H9 (cell line): ENCODE measurements at regions not wholly inside any gene's neighbourhood (a gene's known extent, or its start where the extent isn't known, plus 50 kb on each side); places are given as distances from the start of the nearest gene placed in this dataset.

Experiments
- DNase-seq: peaks from one replicate; pipeline ENCODE4 v3.0.0-alpha.2; 2017
- H2AFZ ChIP-seq: one replicate; pipeline ENCODE4 v1.6.1; 2013; ENCODE audit warnings: mild to moderate bottlenecking, low read length, control low read depth, moderate library complexity
- H2AK5ac ChIP-seq: 2 replicates; pipeline ENCODE4 v1.6.1; 2013; ENCODE audit warnings: low read length, control low read depth, mixed read lengths; ENCODE audit not compliant: insufficient read length
- H2BK120ac ChIP-seq: one replicate; pipeline ENCODE4 v1.6.1; 2013; ENCODE audit warnings: low read depth, mild to moderate bottlenecking, low read length, control low read depth, inconsistent platforms; ENCODE audit not compliant: poor library complexity, severe bottlenecking
- H2BK12ac ChIP-seq: 2 replicates; pipeline ENCODE4 v1.6.1; 2013; ENCODE audit warnings: low read length, control low read depth, mixed read lengths, low read depth; ENCODE audit not compliant: insufficient read length
- H2BK15ac ChIP-seq: 2 replicates; pipeline ENCODE4 v1.6.1; 2013; ENCODE audit warnings: low read depth, low read length, control low read depth
- H2BK20ac ChIP-seq: one replicate; pipeline ENCODE4 v1.6.1; 2013; ENCODE audit warnings: low read depth, mild to moderate bottlenecking, low read length, control low read depth, inconsistent platforms; ENCODE audit not compliant: poor library complexity, severe bottlenecking
- H2BK5ac ChIP-seq: 2 replicates; pipeline ENCODE4 v1.6.1; 2013; ENCODE audit warnings: low read length, control low read depth, mixed read lengths; ENCODE audit not compliant: insufficient read length
- H3K14ac ChIP-seq: 2 replicates; pipeline ENCODE4 v1.6.1; 2013; ENCODE audit warnings: low read length, control low read depth; ENCODE audit not compliant: insufficient read depth
- H3K18ac ChIP-seq: 2 replicates; pipeline ENCODE4 v1.6.1; 2013; ENCODE audit warnings: low read depth, mild to moderate bottlenecking, mixed read lengths, low read length, control low read depth; ENCODE audit not compliant: insufficient read length
- H3K23ac ChIP-seq: 2 replicates; pipeline ENCODE4 v1.6.1; 2013; ENCODE audit warnings: low read length, control low read depth, mixed read lengths, low read depth; ENCODE audit not compliant: insufficient read length
- H3K23me2 ChIP-seq: 2 replicates; pipeline ENCODE4 v1.6.1; 2013; ENCODE audit warnings: low read depth, mild to moderate bottlenecking, mixed read lengths, low read length, control low read depth; ENCODE audit not compliant: insufficient read length, poor library complexity, severe bottlenecking
- H3K27ac ChIP-seq: 2 replicates; pipeline ENCODE4 v1.5.1; 2013; ENCODE audit warnings: low read length, control low read depth, mixed read lengths, low read depth; ENCODE audit not compliant: insufficient read length
- H3K27me3 ChIP-seq: 2 replicates; pipeline ENCODE4 v1.6.1; 2013; ENCODE audit warnings: low read length, control low read depth, inconsistent platforms; ENCODE audit not compliant: insufficient read depth
- H3K4ac ChIP-seq: 2 replicates; pipeline ENCODE4 v1.6.1; 2013; ENCODE audit warnings: low read depth, mild to moderate bottlenecking, control low read depth, inconsistent platforms, low read length, moderate library complexity
- H3K4me1 ChIP-seq: 2 replicates; pipeline ENCODE4 v1.6.1; 2013; ENCODE audit warnings: low read length, control low read depth, inconsistent platforms; ENCODE audit not compliant: insufficient read depth
- H3K4me2 ChIP-seq: 2 replicates; pipeline ENCODE4 v1.6.1; 2013; ENCODE audit warnings: low read length, control low read depth, mixed read lengths; ENCODE audit not compliant: insufficient read length, insufficient read depth
- H3K56ac ChIP-seq: 2 replicates; pipeline ENCODE4 v1.6.1; 2013; ENCODE audit warnings: low read depth, mild to moderate bottlenecking, mixed read lengths, low read length, control low read depth; ENCODE audit not compliant: insufficient read length
- H3K79me1 ChIP-seq: 2 replicates; pipeline ENCODE4 v1.6.1; 2013; ENCODE audit warnings: low read depth, mild to moderate bottlenecking, moderate library complexity, low read length, control low read depth, inconsistent platforms; ENCODE audit not compliant: insufficient read depth, poor library complexity, severe bottlenecking
- H3K79me2 ChIP-seq: 2 replicates; pipeline ENCODE4 v1.6.1; 2013; ENCODE audit warnings: low read length, control low read depth, inconsistent platforms; ENCODE audit not compliant: insufficient read depth
- H3K9ac ChIP-seq: 2 replicates; pipeline ENCODE4 v1.6.1; 2013; ENCODE audit warnings: low read length, control low read depth, mixed read lengths; ENCODE audit not compliant: insufficient read length; ENCODE audit errors: extremely low read depth
- H3K9me3 ChIP-seq: one replicate; pipeline ENCODE4 v1.6.1; 2013; ENCODE audit warnings: low read depth, low read length, inconsistent platforms; ENCODE audit not compliant: control insufficient read depth
- H3T11ph ChIP-seq: one replicate; pipeline ENCODE4 v1.6.1; 2013; ENCODE audit warnings: mild to moderate bottlenecking, low read length, control low read depth, inconsistent platforms
- H4K20me1 ChIP-seq: one replicate; pipeline ENCODE4 v1.6.1; 2013; ENCODE audit not compliant: control insufficient read depth, insufficient read length, insufficient read depth
- H4K5ac ChIP-seq: 2 replicates; pipeline ENCODE4 v1.6.1; 2013; ENCODE audit warnings: low read depth, mild to moderate bottlenecking, mixed read lengths, low read length, control low read depth; ENCODE audit not compliant: insufficient read length
- H4K8ac ChIP-seq: replicated peaks from 2 replicates; pipeline ENCODE4 v1.6.1; 2013; ENCODE audit warnings: low read length, control low read depth, mixed read lengths, low read depth; ENCODE audit not compliant: insufficient read length
- H4K91ac ChIP-seq: 2 replicates; pipeline ENCODE4 v1.6.1; 2013; ENCODE audit warnings: low read depth, mild to moderate bottlenecking, moderate library complexity, mixed read lengths, low read length, control low read depth; ENCODE audit not compliant: insufficient read length
- H3K27ac Mint-ChIP-seq, 3 experiments: 2 replicates in 2 of 3; 3 replicates in 1 of 3; pipeline ENCODE4 v1.8.0; 2020 to 2021; ENCODE audit warnings: mixed read lengths in 3 of 3, mild to moderate bottlenecking in 1 of 3, moderate library complexity in 1 of 3
- H3K27me3 Mint-ChIP-seq: 2 replicates; pipeline ENCODE4 v1.8.0; 2021; ENCODE audit warnings: low read depth, mild to moderate bottlenecking, moderate library complexity, mixed read lengths
- H3K36me3 Mint-ChIP-seq, 3 experiments: 2 replicates in 2 of 3; 3 replicates in 1 of 3; pipeline ENCODE4 v1.8.0; 2020 to 2021; ENCODE audit warnings: low read depth in 3 of 3, mixed read lengths in 3 of 3; ENCODE audit not compliant: insufficient read depth in 1 of 3
- H3K4me1 Mint-ChIP-seq, 2 experiments: 2 replicates each; pipeline ENCODE4 v1.8.0; 2020; ENCODE audit warnings: mixed read lengths in 2 of 2
- H3K4me3 Mint-ChIP-seq, 2 experiments: 2 replicates in 1 of 2; 3 replicates in 1 of 2; pipeline ENCODE4 v1.8.0; 2020 to 2021; ENCODE audit warnings: mild to moderate bottlenecking in 2 of 2, mixed read lengths in 2 of 2, moderate library complexity in 1 of 2
- H3K9me3 Mint-ChIP-seq, 2 experiments: 2 replicates in 1 of 2; 3 replicates in 1 of 2; pipeline ENCODE4 v1.8.0; 2020; ENCODE audit warnings: mild to moderate bottlenecking in 2 of 2, mixed read lengths in 2 of 2, moderate library complexity in 1 of 2
- WGBS: extraction: QIAGEN DNeasy Blood & Tissue Kit; methylation state at CpG from one replicate; pipeline ENCODE4 v1.1.7; 2013; ENCODE audit warnings: missing lambda C conversion rate, low lambda C conversion rate, mixed read lengths; ENCODE audit not compliant: insufficient read length; ENCODE audit errors: extremely low coverage; 5-methylcytosine and 5-hydroxymethylcytosine counted together
- TF ChIP-seq, protein P1 (sequence below): fragments of 200-600 bp; sonication (generic); conservative IDR thresholded peaks from 3 replicates; pipeline ENCODE4 v1.8.0; 2021; ENCODE audit warnings: antibody characterized with exemption, mild to moderate bottlenecking

DNA sequence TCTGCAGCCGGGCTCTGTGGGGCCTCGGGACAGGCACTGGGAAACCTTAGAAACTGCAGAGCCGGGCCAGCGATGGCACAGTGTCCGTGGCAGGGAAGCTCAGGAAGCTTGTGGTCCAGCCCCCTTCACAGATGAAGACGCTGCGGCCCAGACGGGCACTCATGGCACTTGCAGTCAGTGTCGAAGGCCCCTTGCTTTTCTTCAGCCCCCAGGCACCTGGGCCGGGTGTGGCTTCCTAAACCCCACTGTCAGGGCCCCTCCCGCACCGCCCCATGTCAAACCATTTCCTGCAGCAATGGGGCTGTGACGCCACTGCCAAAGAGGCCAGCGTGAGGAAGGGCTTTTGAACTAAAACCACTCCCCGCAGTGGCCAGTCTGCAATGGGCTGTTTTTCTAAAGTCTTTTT is 164.0 kb downstream of the LAT start:
- H3K36me3 Mint-ChIP-seq = no peaks in the 10 kb centered on the region
- Histone ChIP-seq H3K9me3 (no peaks in the 10 kb centered on the region), H3K18ac (no peak overlapping the region)

More for the DNA sequence above, 164.0 kb downstream of the LAT start:
- Histone ChIP-seq H2BK20ac (no peak overlapping the region), H4K91ac (no peak overlapping the region), H3K79me1 (no peaks in the 10 kb centered on the region), H2BK12ac (no peak overlapping the region), H3T11ph (no peak overlapping the region), H3K23ac (no peak overlapping the region), H3K27me3 (no peaks in the 10 kb centered on the region), H4K8ac (no peak overlapping the region), H3K27ac (no peak overlapping the region), H3K14ac (no peak overlapping the region), H3K4ac (no peak overlapping the region), H3K56ac (no peak overlapping the region), H2BK5ac (no peak overlapping the region), H2BK120ac (no peak overlapping the region), H3K4me2 (no peak overlapping the region), H3K9ac (no peak overlapping the region), H2AFZ (no peak overlapping the region), H3K23me2 (no peaks in the 10 kb centered on the region), H2AK5ac (no peak overlapping the region), H3K79me2 (no peaks in the 10 kb centered on the region), H3K4me1 (no peaks in the 10 kb centered on the region), H4K5ac (no peak overlapping the region), H4K20me1 (no peaks in the 10 kb centered on the region), H2BK15ac (no peak overlapping the region)
- Mint-ChIP-seq H3K4me3 (no peak overlapping the region), H3K27me3 (peaks cover 3% of the 10 kb centered on the region; the same call in 1 of the 2 replicates), H3K27ac (no peak overlapping the region), H3K9me3 (no peaks in the 10 kb centered on the region), H3K4me1 (peaks cover 2% of the 10 kb centered on the region in 2 experiments; a peak in 2 of 4 replicates)
- no peak for DNase-seq
- no CpG with 5 or more reads among the region's 15 CpGs for WGBS
- TF ChIP-seq, protein P1, sequence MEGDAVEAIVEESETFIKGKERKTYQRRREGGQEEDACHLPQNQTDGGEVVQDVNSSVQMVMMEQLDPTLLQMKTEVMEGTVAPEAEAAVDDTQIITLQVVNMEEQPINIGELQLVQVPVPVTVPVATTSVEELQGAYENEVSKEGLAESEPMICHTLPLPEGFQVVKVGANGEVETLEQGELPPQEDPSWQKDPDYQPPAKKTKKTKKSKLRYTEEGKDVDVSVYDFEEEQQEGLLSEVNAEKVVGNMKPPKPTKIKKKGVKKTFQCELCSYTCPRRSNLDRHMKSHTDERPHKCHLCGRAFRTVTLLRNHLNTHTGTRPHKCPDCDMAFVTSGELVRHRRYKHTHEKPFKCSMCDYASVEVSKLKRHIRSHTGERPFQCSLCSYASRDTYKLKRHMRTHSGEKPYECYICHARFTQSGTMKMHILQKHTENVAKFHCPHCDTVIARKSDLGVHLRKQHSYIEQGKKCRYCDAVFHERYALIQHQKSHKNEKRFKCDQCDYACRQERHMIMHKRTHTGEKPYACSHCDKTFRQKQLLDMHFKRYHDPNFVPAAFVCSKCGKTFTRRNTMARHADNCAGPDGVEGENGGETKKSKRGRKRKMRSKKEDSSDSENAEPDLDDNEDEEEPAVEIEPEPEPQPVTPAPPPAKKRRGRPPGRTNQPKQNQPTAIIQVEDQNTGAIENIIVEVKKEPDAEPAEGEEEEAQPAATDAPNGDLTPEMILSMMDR = no peak
